CD4-positive, alpha-beta T cell (primary cell): ENCODE measurements at regions not wholly inside any gene's neighbourhood (a gene's known extent, or its start where the extent isn't known, plus 50 kb on each side); places are given as distances from the start of the nearest gene placed in this dataset.

Experiments
- ATAC-seq: fragments of 200-7000 bp; cut with Tn5 transposase; one replicate; pipeline ENCODE4 v1.10.0; 2022; ENCODE audit warnings: mild to moderate bottlenecking; ENCODE audit not compliant: poor library complexity
- CTCF ChIA-PET: fragments of 350-600 bp; sonication (Branson Sonifier 250); formaldehyde crosslinking; loops from one replicate; lab custom pipeline; 2021; ENCODE audit warnings: antibody characterized with exemption, inconsistent platforms; lab: Charles Lee
- POLR2A ChIA-PET: fragments of 350-600 bp; sonication (Branson Sonifier 250); formaldehyde crosslinking; loops from one replicate; lab custom pipeline; 2021; ENCODE audit warnings: antibody characterized with exemption, inconsistent platforms; lab: Charles Lee
- DNase-seq, 14 experiments: peaks; one replicate each; pipeline ENCODE4 v3.0.0-alpha.2; 2013 to 2020; ENCODE audit warnings: mixed read lengths in 2 of 14
- H3K27ac ChIP-seq, 2 donors: one replicate each; pipeline versions ENCODE4 v1.5.1 to v1.7.0; 2013; ENCODE audit warnings: low read length in 2 of 2, low read depth in 1 of 2, mild to moderate bottlenecking in 1 of 2
- H3K27me3 ChIP-seq, 2 experiments: 1 replicate in 1 of 2; 2 replicates in 1 of 2; pipeline versions ENCODE4 v1.6.1 to v1.7.0; 2013; ENCODE audit warnings: low read length in 2 of 2, control low read depth in 1 of 2, mild to moderate bottlenecking in 1 of 2, moderate library complexity in 1 of 2; ENCODE audit not compliant: insufficient read depth in 2 of 2, control insufficient read depth in 1 of 2
- H3K36me3 ChIP-seq: one replicate; pipeline ENCODE4 v1.6.1; 2013; ENCODE audit warnings: low read length, control low read depth; ENCODE audit not compliant: insufficient read depth
- H3K4me1 ChIP-seq: one replicate; pipeline ENCODE4 v1.6.1; 2013; ENCODE audit warnings: low read length, control low read depth; ENCODE audit not compliant: insufficient read depth
- H3K4me3 ChIP-seq: one replicate; pipeline ENCODE4 v1.5.1; 2013; ENCODE audit warnings: mild to moderate bottlenecking, low read length, moderate library complexity
- H3K9me3 ChIP-seq, 2 experiments: 1 replicate in 1 of 2; 2 replicates in 1 of 2; pipeline versions ENCODE4 v1.6.1 to v1.7.0; 2013; ENCODE audit warnings: low read length in 2 of 2, mild to moderate bottlenecking in 2 of 2, control low read depth in 1 of 2, moderate library complexity in 1 of 2; ENCODE audit not compliant: control insufficient read depth in 1 of 2, insufficient read depth in 1 of 2
- H3K27ac Mint-ChIP-seq: one replicate; pipeline ENCODE4 v1.8.0; 2020; ENCODE audit warnings: mixed read lengths
- H3K27me3 Mint-ChIP-seq: one replicate; pipeline ENCODE4 v1.8.0; 2021; ENCODE audit warnings: mixed read lengths
- H3K36me3 Mint-ChIP-seq: one replicate; pipeline ENCODE4 v1.8.0; 2021; ENCODE audit warnings: low read depth, mixed read lengths
- H3K4me1 Mint-ChIP-seq: one replicate; pipeline ENCODE4 v1.8.0; 2021; ENCODE audit warnings: low read depth, mixed read lengths
- H3K4me3 Mint-ChIP-seq: one replicate; pipeline ENCODE4 v1.8.0; 2020; ENCODE audit warnings: mild to moderate bottlenecking, mixed read lengths
- H3K9me3 Mint-ChIP-seq: one replicate; pipeline ENCODE4 v1.8.0; 2020; ENCODE audit warnings: mixed read lengths
- intact Hi-C, 2 experiments: fragments of 100-400 bp; cut with DNase I in 1 of 2; cut with micrococcal nuclease in 1 of 2; formaldehyde crosslinking; loops; one replicate each; pipeline versions ENCODE4 v1.15.1 to v1.9.0; 2023 to 2025; cut with DNase I, micrococcal nuclease
- TF ChIP-seq, protein P1 (sequence below): fragments of 200-600 bp; IDR thresholded peaks from one replicate; pipeline ENCODE4 v1.8.0; 2022; ENCODE audit warnings: antibody characterized with exemption, mild to moderate bottlenecking

DNA sequence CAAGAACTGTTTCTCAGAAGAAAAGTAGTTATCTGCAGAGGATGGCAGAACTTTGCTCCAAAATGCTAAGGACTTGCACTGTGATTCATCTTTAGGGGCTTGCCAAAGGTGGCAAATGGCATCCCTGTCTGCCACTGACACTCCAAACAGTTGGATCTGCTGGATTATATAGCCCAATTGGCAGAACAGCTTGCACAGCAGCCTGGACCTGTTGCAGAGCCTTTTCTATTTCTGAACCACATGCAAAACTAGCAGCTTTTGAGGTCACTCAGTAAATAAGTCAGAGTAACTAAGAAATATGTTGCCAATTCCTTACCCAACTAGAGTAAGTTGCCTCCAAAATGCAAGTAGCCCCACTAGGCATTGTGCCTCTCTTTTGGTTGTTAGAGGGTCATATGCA is 397.5 kb upstream of the NOVA1 start:
- H3K4me3 ChIP-seq, result no peak overlapping the region
- H3K9me3 ChIP-seq, result no peaks in the 10 kb centered on the region
- H3K27ac Mint-ChIP-seq, result no peak overlapping the region
- ATAC-seq (no peak), DNase-seq (no peak)
- no peak overlapping the region for H3K27ac ChIP-seq
- H3K27me3 Mint-ChIP-seq, result no peaks in the 10 kb centered on the region
- no peaks in the 10 kb centered on the region for H3K4me1 ChIP-seq
- H3K27me3 ChIP-seq, result no peaks in the 10 kb centered on the region
- no peaks in the 10 kb centered on the region for H3K36me3 ChIP-seq
- TF ChIP-seq, protein P1, sequence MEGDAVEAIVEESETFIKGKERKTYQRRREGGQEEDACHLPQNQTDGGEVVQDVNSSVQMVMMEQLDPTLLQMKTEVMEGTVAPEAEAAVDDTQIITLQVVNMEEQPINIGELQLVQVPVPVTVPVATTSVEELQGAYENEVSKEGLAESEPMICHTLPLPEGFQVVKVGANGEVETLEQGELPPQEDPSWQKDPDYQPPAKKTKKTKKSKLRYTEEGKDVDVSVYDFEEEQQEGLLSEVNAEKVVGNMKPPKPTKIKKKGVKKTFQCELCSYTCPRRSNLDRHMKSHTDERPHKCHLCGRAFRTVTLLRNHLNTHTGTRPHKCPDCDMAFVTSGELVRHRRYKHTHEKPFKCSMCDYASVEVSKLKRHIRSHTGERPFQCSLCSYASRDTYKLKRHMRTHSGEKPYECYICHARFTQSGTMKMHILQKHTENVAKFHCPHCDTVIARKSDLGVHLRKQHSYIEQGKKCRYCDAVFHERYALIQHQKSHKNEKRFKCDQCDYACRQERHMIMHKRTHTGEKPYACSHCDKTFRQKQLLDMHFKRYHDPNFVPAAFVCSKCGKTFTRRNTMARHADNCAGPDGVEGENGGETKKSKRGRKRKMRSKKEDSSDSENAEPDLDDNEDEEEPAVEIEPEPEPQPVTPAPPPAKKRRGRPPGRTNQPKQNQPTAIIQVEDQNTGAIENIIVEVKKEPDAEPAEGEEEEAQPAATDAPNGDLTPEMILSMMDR, result no peak
- POLR2A ChIA-PET, result no interaction called here
- H3K4me3 Mint-ChIP-seq, result no peak overlapping the region
- H3K4me1 Mint-ChIP-seq, result no peaks in the 10 kb centered on the region
- intact Hi-C loops, result no loop called here
- peaks cover 20% of the 10 kb centered on the region for H3K9me3 Mint-ChIP-seq
- CTCF ChIA-PET, result no interaction called here
- no peaks in the 10 kb centered on the region for H3K36me3 Mint-ChIP-seq

DNA sequence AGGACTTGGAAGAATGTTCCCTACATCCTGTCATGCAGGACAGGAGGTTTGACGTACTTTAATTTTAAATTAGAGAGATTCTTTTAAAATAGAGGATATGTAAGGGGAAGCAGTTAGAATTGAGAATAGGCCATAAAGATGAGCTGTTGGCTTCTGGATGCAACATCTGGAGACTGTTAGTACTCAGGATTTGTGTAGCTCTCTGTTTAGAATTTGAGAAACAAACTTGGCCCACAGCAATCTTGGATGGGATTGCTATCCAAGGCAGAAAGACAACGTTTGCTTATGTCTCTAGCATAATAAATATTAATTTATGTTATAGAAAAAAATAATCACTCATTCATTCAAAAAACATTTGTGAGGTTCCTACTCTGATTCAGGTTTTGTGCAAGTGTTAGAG is 398.4 kb upstream of the NOVA1 start:
- Mint-ChIP-seq H3K4me3 (no peak overlapping the region), H3K27ac (no peak overlapping the region), H3K9me3 (peaks cover 21% of the 10 kb centered on the region), H3K27me3 (no peaks in the 10 kb centered on the region), H3K4me1 (no peaks in the 10 kb centered on the region), H3K36me3 (no peaks in the 10 kb centered on the region)
- CTCF ChIA-PET, result no interaction called here
- no peak for DNase-seq
- TF ChIP-seq, protein P1, result no peak
- ATAC-seq, result no peak
- POLR2A ChIA-PET, result no interaction called here
- Histone ChIP-seq H3K36me3 (no peaks in the 10 kb centered on the region), H3K4me1 (no peaks in the 10 kb centered on the region), H3K9me3 (peaks cover 0 to 6% of the 10 kb centered on the region in 2 experiments), H3K27ac (no peak overlapping the region), H3K4me3 (no peak overlapping the region), H3K27me3 (no peaks in the 10 kb centered on the region)
- intact Hi-C loops, result no loop called here

DNA sequence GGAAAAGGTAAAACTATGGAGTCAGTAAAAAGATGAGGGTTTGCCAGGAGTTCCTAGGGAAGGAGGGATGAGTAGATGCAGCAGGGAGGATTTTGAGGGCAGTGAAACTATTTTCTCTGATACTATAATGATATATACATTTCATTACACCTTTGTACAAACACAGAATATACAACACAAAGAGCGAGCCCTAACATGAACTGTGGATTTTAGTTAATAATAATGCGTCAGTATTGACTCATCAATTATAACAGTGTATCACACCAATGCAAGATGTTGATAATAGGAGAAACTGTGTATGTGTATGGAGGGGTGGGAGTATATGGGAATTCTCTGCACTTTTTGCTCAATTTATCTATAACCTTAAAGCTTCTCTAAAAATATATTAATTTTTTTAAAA is 404.3 kb upstream of the NOVA1 start:
- H3K4me1 ChIP-seq, result no peaks in the 10 kb centered on the region
- H3K4me3 ChIP-seq, result no peak overlapping the region
- DNase-seq, result no peak
- Mint-ChIP-seq H3K9me3 (peaks cover 21% of the 10 kb centered on the region), H3K36me3 (no peaks in the 10 kb centered on the region), H3K27ac (no peak overlapping the region), H3K4me3 (no peak overlapping the region), H3K27me3 (no peaks in the 10 kb centered on the region), H3K4me1 (no peaks in the 10 kb centered on the region)
- no peaks in the 10 kb centered on the region for H3K27me3 ChIP-seq
- H3K27ac ChIP-seq, result no peak overlapping the region
- ChIA-PET POLR2A (no interaction called here), CTCF (no interaction called here)
- TF ChIP-seq, protein P1, result no peak
- intact Hi-C loops, result no loop called here
- ATAC-seq, result no peak
- peaks cover 0 to 13% of the 10 kb centered on the region in 2 experiments for H3K9me3 ChIP-seq
- no peaks in the 10 kb centered on the region for H3K36me3 ChIP-seq
